Small intestine (tissue), 7 donors: ENCODE measurements at regions not wholly inside any gene's neighbourhood (a gene's known extent, or its start where the extent isn't known, plus 50 kb on each side); places are given as distances from the start of the nearest gene placed in this dataset.
"Not testable (repeated sequence)": the region's sequence is repeated elsewhere in the genome, so short reads cannot be mapped to it uniquely, and the experiment has no call there.

Source experiments
- DNase-seq, 2 donors: peaks; one replicate each; pipeline versions ENCODE4 v3.0.0 to v3.0.0-alpha.2; 2013
- FAIRE-seq: peaks from 2 replicates; lab custom pipeline; 2012; peaks lifted over from hg19 to GRCh38; lab: Jason Lieb, UNC
- H3K27ac ChIP-seq, 3 donors: one replicate each; pipeline ENCODE4 v1.5.1; 2013; ENCODE audit warnings: low read length in 2 of 3, mild to moderate bottlenecking in 2 of 3, control low read depth in 1 of 3, inconsistent platforms in 1 of 3, low read depth in 1 of 3, moderate library complexity in 1 of 3
- H3K27me3 ChIP-seq, 3 donors: one replicate each; pipeline ENCODE4 v1.6.1; 2013; ENCODE audit warnings: low read length in 3 of 3, inconsistent platforms in 1 of 3; ENCODE audit not compliant: control insufficient read depth in 3 of 3, insufficient read depth in 3 of 3
- H3K36me3 ChIP-seq, 3 donors: one replicate each; pipeline ENCODE4 v1.6.1; 2013; ENCODE audit warnings: low read length in 3 of 3, inconsistent platforms in 1 of 3, low read depth in 1 of 3, mild to moderate bottlenecking in 1 of 3, moderate library complexity in 1 of 3; ENCODE audit not compliant: control insufficient read depth in 3 of 3, insufficient read depth in 2 of 3
- H3K4me1 ChIP-seq, 3 donors: one replicate each; pipeline ENCODE4 v1.6.1; 2013; ENCODE audit warnings: low read length in 2 of 3, inconsistent platforms in 1 of 3, low read depth in 1 of 3, mild to moderate bottlenecking in 1 of 3, moderate library complexity in 1 of 3; ENCODE audit not compliant: control insufficient read depth in 3 of 3, insufficient read depth in 2 of 3
- H3K4me3 ChIP-seq, 3 donors: one replicate each; pipeline ENCODE4 v1.5.1; 2013; ENCODE audit warnings: low read length in 3 of 3, control low read depth in 1 of 3, inconsistent platforms in 1 of 3, low read depth in 1 of 3, mild to moderate bottlenecking in 1 of 3, moderate library complexity in 1 of 3
- H3K9me3 ChIP-seq, 2 donors: one replicate each; pipeline ENCODE4 v1.6.1; 2013; ENCODE audit warnings: low read depth in 1 of 2, low read length in 1 of 2; ENCODE audit not compliant: control insufficient read depth in 2 of 2, insufficient read depth in 1 of 2
- WGBS, 3 donors: extraction: QIAGEN DNeasy Blood & Tissue Kit; methylation state at CpG; one replicate each; pipeline ENCODE4 v1.1.7; 2013; 5-methylcytosine and 5-hydroxymethylcytosine counted together
- donor health status: healthy with polysubstance abuse.
- donor health status: control.
- donor health status: control.
- donor health status: Bipolar disorder and iron deficiency.
- donor health status: healthy.

- FAIRE-seq = no peak
Measured at GRCh38 chr3:124640635-124641306, 89.5 kb upstream of the UMPS start.

GRCh38 chr3:124643453-124643852, 86.8 kb upstream of the UMPS start:
- no peak overlapping the region for H3K27ac ChIP-seq
- FAIRE-seq = no peak
- no peaks in the 10 kb centered on the region for H3K9me3 ChIP-seq
- no peak for DNase-seq
- H3K4me1 ChIP-seq = peaks cover 2 to 24% (median 3%) of the 10 kb centered on the region in 3 donors
- no peak overlapping the region for H3K4me3 ChIP-seq
- 89 to 97% (median 91%) methylated on average over 6 of the region's 6 CpGs for WGBS, 3 donors
- H3K36me3 ChIP-seq = peaks cover 0 to 31% (median 3%) of the 10 kb centered on the region in 3 donors
- H3K27me3 ChIP-seq = no peaks in the 10 kb centered on the region

More at GRCh38 chr3:124640635-124641306, 89.5 kb upstream of the UMPS start:
- Histone ChIP-seq H3K4me3 (peak overlapping the region in 1 of 3 donors; percentile 34), H3K9me3 (no peaks in the 10 kb centered on the region), H3K27me3 (no peaks in the 10 kb centered on the region), H3K36me3 (peaks cover 0 to 17% (median 0%) of the 10 kb centered on the region in 3 donors), H3K27ac (peak overlapping the region; percentile 36 to 94 (median 56)), H3K4me1 (peaks cover 3 to 34% (median 4%) of the 10 kb centered on the region in 3 donors)
- WGBS, 3 donors = 54 to 75% (median 60%) methylated on average over 9 of the region's 9 CpGs
- peak; percentile 35 to 56 for DNase-seq

DNA sequence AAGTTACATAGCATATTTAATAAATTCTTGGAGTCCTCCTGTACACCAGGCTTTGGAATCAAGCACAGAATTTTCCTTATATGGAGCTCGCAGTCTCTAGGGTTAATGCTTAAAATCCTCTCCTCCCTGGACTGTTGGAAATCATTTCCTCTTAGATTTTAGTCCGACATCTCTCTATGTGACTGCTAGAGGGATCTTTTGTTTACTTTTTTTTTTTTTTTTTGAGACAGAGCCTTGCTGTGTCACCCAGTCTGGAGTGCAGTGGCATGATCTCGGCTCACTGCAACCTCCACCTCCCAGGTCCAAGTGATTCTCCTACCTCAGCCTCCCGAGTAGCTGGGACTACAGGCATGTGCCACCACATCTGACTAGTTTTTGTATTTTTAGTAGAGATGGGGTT, 84.1 kb upstream of the UMPS start:
- not testable (repeated sequence) for H3K27me3 ChIP-seq, H3K4me3 ChIP-seq, H3K27ac ChIP-seq, H3K9me3 ChIP-seq, FAIRE-seq, DNase-seq, H3K4me1 ChIP-seq
- WGBS, 3 donors = 69 to 84% (median 83%) methylated on average over 4 of the region's 4 CpGs
- peaks cover 0 to 44% (median 15%) of the 10 kb centered on the region in 3 donors for H3K36me3 ChIP-seq

GRCh38 chr3:124648551-124648950, 81.7 kb upstream of the UMPS start:
- no peak for DNase-seq
- no peaks in the 10 kb centered on the region for H3K27me3 ChIP-seq
- H3K9me3 ChIP-seq = no peaks in the 10 kb centered on the region
- FAIRE-seq = no peak
- peaks cover 0 to 2% (median 0%) of the 10 kb centered on the region in 3 donors for H3K4me1 ChIP-seq
- H3K4me3 ChIP-seq = no peak overlapping the region
- no peak overlapping the region for H3K27ac ChIP-seq
- WGBS, 3 donors = 90 to 98% (median 92%) methylated on average over 2 of the region's 2 CpGs
- H3K36me3 ChIP-seq = peaks cover 0 to 38% (median 23%) of the 10 kb centered on the region in 3 donors

DNA sequence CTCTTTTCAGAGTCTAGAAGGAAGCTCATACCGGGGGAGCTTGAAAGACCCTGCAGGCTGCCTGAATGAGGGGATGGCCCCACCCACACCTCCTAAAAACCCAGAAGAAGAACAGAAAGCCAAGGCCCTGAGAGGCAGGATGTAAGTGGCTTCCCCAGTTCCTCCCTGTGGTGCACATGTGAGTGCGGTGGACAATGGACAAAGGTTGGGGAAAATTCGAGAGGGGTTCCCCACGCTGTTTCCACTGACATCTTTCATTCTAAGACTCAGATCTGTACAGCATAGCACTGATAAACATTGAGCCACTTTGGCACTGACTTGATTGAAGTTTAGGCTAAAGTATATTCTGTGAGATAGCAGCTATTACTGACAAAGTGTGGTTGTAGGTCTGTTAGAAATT, 79.5 kb upstream of the UMPS start:
- DNase-seq = no peak
- Histone ChIP-seq H3K4me1 (peaks cover 0 to 22% (median 0%) of the 10 kb centered on the region in 3 donors), H3K4me3 (no peak overlapping the region), H3K27me3 (no peaks in the 10 kb centered on the region), H3K27ac (no peak overlapping the region), H3K36me3 (peaks cover 0 to 50% (median 27%) of the 10 kb centered on the region in 3 donors), H3K9me3 (no peaks in the 10 kb centered on the region)
- 58 to 82% (median 68%) methylated on average over 4 of the region's 4 CpGs for WGBS, 3 donors
- FAIRE-seq = no peak

- not testable (repeated sequence) for DNase-seq, H3K27me3 ChIP-seq, FAIRE-seq, H3K9me3 ChIP-seq, H3K27ac ChIP-seq, H3K4me3 ChIP-seq
- peaks cover 0 to 22% (median 0%) of the 10 kb centered on the region in 3 donors for H3K4me1 ChIP-seq
- WGBS, 3 donors = 89 to 100% (median 98%) methylated on average over 1 of the region's 1 CpG
- peaks cover 0 to 48% (median 27%) of the 10 kb centered on the region in 3 donors for H3K36me3 ChIP-seq
Measured at GRCh38 chr3:124651416-124651815, 78.8 kb upstream of the UMPS start.

DNA sequence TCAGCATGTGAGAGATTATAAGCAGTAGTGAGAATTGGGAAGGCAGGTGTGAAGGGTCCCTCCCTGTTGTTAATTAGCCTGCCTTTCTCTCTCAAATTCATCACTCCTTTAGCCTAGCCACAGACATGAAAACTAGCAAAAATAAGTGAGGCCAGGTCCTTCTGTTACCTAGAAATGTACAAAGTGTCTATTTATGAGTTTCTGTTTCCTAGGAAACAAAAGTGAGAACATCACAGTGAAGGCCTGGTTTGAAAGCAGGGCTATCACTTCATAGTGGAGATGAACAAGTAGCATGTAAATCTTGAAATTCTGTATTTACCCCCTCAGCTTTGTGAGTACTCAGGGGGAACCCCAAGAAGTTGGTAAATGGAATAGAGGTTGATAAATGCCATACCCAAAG, 78.2 kb upstream of the UMPS start:
- no peaks in the 10 kb centered on the region for H3K9me3 ChIP-seq
- DNase-seq (no peak), FAIRE-seq (no peak)
- no peak overlapping the region for H3K27ac ChIP-seq
- H3K4me1 ChIP-seq = peaks cover 0 to 22% (median 0%) of the 10 kb centered on the region in 3 donors
- no peak overlapping the region for H3K4me3 ChIP-seq
- no peaks in the 10 kb centered on the region for H3K27me3 ChIP-seq
- H3K36me3 ChIP-seq = peaks cover 0 to 47% (median 28%) of the 10 kb centered on the region in 3 donors

DNA sequence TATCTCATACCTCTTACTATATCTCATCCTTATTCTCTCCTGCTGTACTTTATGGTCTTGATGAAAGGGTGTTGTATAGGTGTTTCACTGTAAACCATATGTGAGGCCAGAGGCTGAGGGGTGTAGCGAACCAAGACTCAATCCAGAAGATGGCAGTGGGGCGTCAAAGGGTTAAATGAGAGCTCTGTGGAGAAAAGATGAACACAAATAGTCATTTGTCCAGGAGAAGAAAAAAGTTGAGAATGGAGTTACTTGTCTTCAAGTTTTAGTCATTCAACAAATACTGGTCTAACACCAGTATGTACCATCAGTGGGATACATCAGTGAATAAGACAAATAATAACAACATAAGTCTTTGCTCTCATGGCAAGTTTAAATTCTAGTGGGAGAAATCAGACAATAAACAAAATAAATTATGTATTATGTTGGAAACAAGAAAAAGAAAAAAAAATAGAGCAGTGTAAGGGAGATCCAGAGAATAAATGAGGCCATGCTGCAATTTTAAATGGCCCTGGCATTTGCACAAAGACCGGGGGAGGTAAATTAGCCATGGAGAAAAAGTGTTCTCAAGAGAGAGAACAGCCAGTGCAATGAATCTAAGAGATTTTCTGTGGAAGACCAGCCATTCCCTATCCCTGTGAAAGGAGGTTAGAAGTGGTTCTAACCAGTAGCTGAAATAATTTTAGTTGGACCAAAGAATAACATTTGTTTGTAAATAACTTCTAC, 77.0 kb upstream of the UMPS start:
- no peaks in the 10 kb centered on the region for H3K27me3 ChIP-seq
- peaks cover 0 to 22% (median 0%) of the 10 kb centered on the region in 3 donors for H3K4me1 ChIP-seq
- no peak overlapping the region for H3K4me3 ChIP-seq
- peaks cover 0 to 52% (median 35%) of the 10 kb centered on the region in 3 donors for H3K36me3 ChIP-seq
- FAIRE-seq (no peak), DNase-seq (no peak)
- H3K9me3 ChIP-seq = no peaks in the 10 kb centered on the region
- WGBS, 3 donors = 76 to 93% (median 81%) methylated on average over 3 of the region's 3 CpGs
- H3K27ac ChIP-seq = peak overlapping the region in 1 of 3 donors; percentile 73
